Ascending aorta (tissue), 2 donors: ENCODE measurements at regions not wholly inside any gene's neighbourhood (a gene's known extent, or its start where the extent isn't known, plus 50 kb on each side); places are given as distances from the start of the nearest gene placed in this dataset.

Experiments
- DNase-seq, 2 donors: peaks; one replicate each; pipeline ENCODE4 v3.0.0-alpha.2; 2019; ENCODE audit warnings: low spot score in 2 of 2
- H3K27ac ChIP-seq, 2 donors: fragments of 200-600 bp; sonication (generic); one replicate each; pipeline ENCODE4 v1.5.1; 2016 to 2017; ENCODE audit warnings: mild to moderate bottlenecking in 1 of 2
- H3K27me3 ChIP-seq: fragments of 200-600 bp; sonication (generic); one replicate; pipeline ENCODE4 v1.5.1; 2017
- H3K36me3 ChIP-seq, 2 donors: fragments of 200-600 bp; sonication (generic); one replicate each; pipeline ENCODE4 v1.5.1; 2016
- H3K4me1 ChIP-seq, 2 donors: fragments of 200-600 bp; sonication (generic); one replicate each; pipeline ENCODE4 v1.5.1; 2016 to 2017; ENCODE audit warnings: mild to moderate bottlenecking in 1 of 2
- H3K4me3 ChIP-seq, 2 donors: fragments of 200-600 bp; sonication (generic); one replicate each; pipeline ENCODE4 v1.5.1; 2016 to 2017; ENCODE audit warnings: mild to moderate bottlenecking in 1 of 2
- H3K9me3 ChIP-seq, 2 donors: fragments of 200-600 bp; sonication (generic); one replicate each; pipeline ENCODE4 v1.5.1; 2016
- CTCF ChIP-seq, 3 experiments: fragments of 200-600 bp in 2 of 3; fragments of 450-650 bp in 1 of 3; sonication (generic) in 2 of 3; IDR thresholded peaks; one replicate each; pipeline ENCODE4 v1.5.1; 2016 to 2019; ENCODE audit warnings: antibody characterized with exemption in 3 of 3, mild to moderate bottlenecking in 1 of 3, moderate library complexity in 1 of 3
- intact Hi-C: fragments of 100-400 bp; cut with DNase I; formaldehyde crosslinking; loops from one replicate; pipeline ENCODE4 v1.15.1; 2023

GRCh38 chr14:80127466-80127865 lies 83.8 kb downstream of the DIO2 start:
- TF ChIP-seq CTCF (IDR thresholded peaks at IDR 0.05), result no peak
- Histone ChIP-seq H3K27me3 (no peaks in the 10 kb centered on the region), H3K4me3 (no peak overlapping the region), H3K36me3 (no peaks in the 10 kb centered on the region), H3K9me3 (no peaks in the 10 kb centered on the region), H3K4me1 (no peaks in the 10 kb centered on the region), H3K27ac (no peak overlapping the region)
- DNase-seq, result no peak
- intact Hi-C loops, result no loop called here

GRCh38 chr14:80124794-80125193 lies 86.5 kb downstream of the DIO2 start:
- Histone ChIP-seq H3K36me3 (no peaks in the 10 kb centered on the region), H3K27ac (no peak overlapping the region), H3K4me3 (no peak overlapping the region), H3K4me1 (no peaks in the 10 kb centered on the region), H3K9me3 (no peaks in the 10 kb centered on the region), H3K27me3 (no peaks in the 10 kb centered on the region)
- intact Hi-C loops, result no loop called here
- no peak for TF ChIP-seq CTCF (IDR thresholded peaks at IDR 0.05)
- no peak for DNase-seq

GRCh38 chr14:80117876-80118275 lies 93.4 kb downstream of the DIO2 start:
- Histone ChIP-seq H3K27ac (no peak overlapping the region), H3K36me3 (no peaks in the 10 kb centered on the region), H3K4me1 (no peaks in the 10 kb centered on the region), H3K4me3 (no peak overlapping the region), H3K27me3 (no peaks in the 10 kb centered on the region), H3K9me3 (no peaks in the 10 kb centered on the region)
- TF ChIP-seq CTCF (IDR thresholded peaks at IDR 0.05), result no peak
- no peak for DNase-seq
- intact Hi-C loops, result no loop called here

- H3K9me3 ChIP-seq, result no peaks in the 10 kb centered on the region
- DNase-seq, result no peak
- H3K36me3 ChIP-seq, result no peaks in the 10 kb centered on the region
- no peak overlapping the region for H3K27ac ChIP-seq
- intact Hi-C loops, result no loop called here
- H3K27me3 ChIP-seq, result no peaks in the 10 kb centered on the region
- H3K4me3 ChIP-seq, result no peak overlapping the region
- H3K4me1 ChIP-seq, result no peaks in the 10 kb centered on the region
- no peak for TF ChIP-seq CTCF (IDR thresholded peaks at IDR 0.05)
These were observed 95.1 kb downstream of the DIO2 start for GRCh38 chr14:80116157-80116556.

- Histone ChIP-seq H3K4me1 (no peaks in the 10 kb centered on the region), H3K27me3 (no peaks in the 10 kb centered on the region), H3K4me3 (no peak overlapping the region), H3K27ac (no peak overlapping the region), H3K9me3 (no peaks in the 10 kb centered on the region), H3K36me3 (no peaks in the 10 kb centered on the region)
- intact Hi-C loops, result no loop called here
- TF ChIP-seq CTCF (IDR thresholded peaks at IDR 0.05), result no peak
- DNase-seq, result no peak
These were observed 100.6 kb downstream of the DIO2 start for GRCh38 chr14:80110721-80111120.

- DNase-seq, result no peak
- no peak overlapping the region for H3K4me3 ChIP-seq
- intact Hi-C loops, result no loop called here
- TF ChIP-seq CTCF (IDR thresholded peaks at IDR 0.05), result no peak
- H3K27ac ChIP-seq, result no peak overlapping the region
- no peaks in the 10 kb centered on the region for H3K9me3 ChIP-seq
- H3K36me3 ChIP-seq, result no peaks in the 10 kb centered on the region
- no peaks in the 10 kb centered on the region for H3K4me1 ChIP-seq
- H3K27me3 ChIP-seq, result no peaks in the 10 kb centered on the region
These were observed 102.2 kb downstream of the DIO2 start for GRCh38 chr14:80109055-80109454.
